T-helper 17 cell (primary cell): ENCODE measurements at regions not wholly inside any gene's neighbourhood (a gene's known extent, or its start where the extent isn't known, plus 50 kb on each side); places are given as distances from the start of the nearest gene placed in this dataset.

Experiments used
- ATAC-seq: fragments of 150-1000 bp; cut with Tn5 transposase; 2 replicates; pipeline ENCODE4 v1.10.0; 2021; ENCODE audit warnings: mild to moderate bottlenecking, moderate library complexity
- DNase-seq, 3 donors: peaks; one replicate each; pipeline versions ENCODE4 v3.0.0 to v3.0.0-alpha.2; 2020 to 2021
- H3K9me3 ChIP-seq: one replicate; pipeline ENCODE4 v1.7.0; 2013; ENCODE audit warnings: low read length, mild to moderate bottlenecking; ENCODE audit not compliant: control insufficient read depth, poor library complexity, severe bottlenecking
- H3K27ac Mint-ChIP-seq: one replicate; pipeline ENCODE4 v1.8.0; 2022; ENCODE audit warnings: mild to moderate bottlenecking, moderate library complexity, mixed read lengths
- H3K27me3 Mint-ChIP-seq: one replicate; pipeline ENCODE4 v1.8.0; 2022; ENCODE audit warnings: mixed read lengths
- H3K36me3 Mint-ChIP-seq: one replicate; pipeline ENCODE4 v1.8.0; 2022; ENCODE audit warnings: low read depth, mixed read lengths
- H3K4me1 Mint-ChIP-seq: one replicate; pipeline ENCODE4 v1.8.0; 2022; ENCODE audit warnings: mild to moderate bottlenecking, mixed read lengths
- H3K4me3 Mint-ChIP-seq: one replicate; pipeline ENCODE4 v1.8.0; 2022; ENCODE audit warnings: mild to moderate bottlenecking, moderate library complexity, mixed read lengths

DNA sequence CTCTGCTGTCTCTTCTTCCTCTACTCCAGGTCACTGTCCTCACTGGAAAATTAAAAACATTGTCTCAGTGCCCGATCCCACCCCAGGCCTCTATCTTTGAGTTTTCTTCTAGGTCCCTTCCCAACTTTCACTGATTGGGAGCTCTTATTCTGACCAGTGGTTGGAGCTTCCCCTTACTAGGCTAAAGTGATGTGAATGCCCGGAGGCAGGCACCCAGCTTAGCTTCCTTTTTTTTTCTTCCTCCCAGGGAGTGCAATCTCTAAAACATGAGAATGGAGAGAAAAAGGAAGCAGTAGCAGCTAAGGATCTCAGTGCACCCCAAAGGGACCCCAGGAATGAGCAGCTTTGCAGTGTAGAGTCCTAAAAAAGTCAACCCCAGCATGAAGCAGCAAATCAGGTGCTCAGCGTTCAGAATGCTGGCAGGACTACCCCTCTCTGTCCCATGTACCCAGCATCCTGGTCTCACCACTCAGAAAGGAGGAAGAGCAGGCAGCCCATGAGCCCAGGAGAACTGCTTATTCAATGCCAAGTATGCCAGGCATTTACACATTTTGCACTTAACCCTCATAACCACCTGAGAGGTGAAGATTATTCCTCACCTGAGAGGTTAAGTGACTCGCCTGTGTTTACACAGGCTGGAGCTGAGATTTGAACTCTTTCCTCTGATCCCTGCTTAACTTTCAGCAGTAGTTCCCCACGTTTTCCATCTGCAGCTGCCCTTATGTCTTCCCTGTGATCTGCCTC, 146.2 kb upstream of the PWP1 start:
- ATAC-seq = no peak
- H3K27ac Mint-ChIP-seq = peak overlapping the region; percentile 45

GRCh38 chr12:107541001-107541705, 144.4 kb upstream of the PWP1 start:
- DNase-seq (no peak), ATAC-seq (no peak)
- H3K4me3 Mint-ChIP-seq = no peak overlapping the region
- H3K9me3 ChIP-seq = no peaks in the 10 kb centered on the region
- H3K27me3 Mint-ChIP-seq = no peaks in the 10 kb centered on the region
- H3K36me3 Mint-ChIP-seq = peaks cover 6% of the 10 kb centered on the region
- H3K4me1 Mint-ChIP-seq = peaks cover 9% of the 10 kb centered on the region
- H3K27ac Mint-ChIP-seq = no peak overlapping the region

More for the DNA sequence above, 146.2 kb upstream of the PWP1 start:
- Mint-ChIP-seq H3K36me3 (peaks cover 3% of the 10 kb centered on the region), H3K27me3 (no peaks in the 10 kb centered on the region), H3K4me3 (no peak overlapping the region), H3K4me1 (peaks cover 8% of the 10 kb centered on the region)
- no peaks in the 10 kb centered on the region for H3K9me3 ChIP-seq
- DNase-seq = no peak

- H3K9me3 ChIP-seq = no peaks in the 10 kb centered on the region
- no peak overlapping the region for H3K27ac Mint-ChIP-seq
- H3K4me3 Mint-ChIP-seq = no peak overlapping the region
- H3K36me3 Mint-ChIP-seq = peaks cover 6% of the 10 kb centered on the region
- H3K27me3 Mint-ChIP-seq = no peaks in the 10 kb centered on the region
- ATAC-seq (no peak), DNase-seq (no peak)
- H3K4me1 Mint-ChIP-seq = peaks cover 9% of the 10 kb centered on the region
These were observed 142.2 kb upstream of the PWP1 start for GRCh38 chr12:107543416-107543815.

GRCh38 chr12:107543841-107544240, 141.8 kb upstream of the PWP1 start:
- Mint-ChIP-seq H3K36me3 (peaks cover 6% of the 10 kb centered on the region), H3K27me3 (no peaks in the 10 kb centered on the region), H3K4me1 (peaks cover 9% of the 10 kb centered on the region), H3K4me3 (no peak overlapping the region), H3K27ac (no peak overlapping the region)
- ATAC-seq = no peak
- no peaks in the 10 kb centered on the region for H3K9me3 ChIP-seq
- no peak for DNase-seq

DNA sequence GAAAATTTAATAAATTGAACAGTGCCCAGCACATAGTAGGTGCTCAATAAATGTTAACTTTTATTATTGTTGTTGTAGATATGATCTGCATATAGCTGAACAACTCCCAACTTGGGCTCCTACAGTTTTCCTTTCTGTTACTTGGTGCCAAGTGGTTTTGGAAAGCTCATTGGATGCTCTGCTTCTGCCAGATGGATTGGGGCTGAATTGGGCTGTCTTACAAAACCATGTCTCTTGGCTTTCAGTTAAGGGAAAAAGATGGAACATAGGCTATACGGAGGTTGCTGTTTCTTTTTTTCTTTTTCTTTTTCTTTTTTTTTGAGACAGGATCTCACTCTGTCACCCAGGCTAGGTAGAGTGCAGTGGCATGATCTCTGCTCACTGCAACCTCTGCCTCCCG, 140.7 kb upstream of the PWP1 start:
- ATAC-seq = no peak
- Mint-ChIP-seq H3K4me3 (no peak overlapping the region), H3K27ac (no peak overlapping the region), H3K36me3 (peaks cover 6% of the 10 kb centered on the region), H3K27me3 (no peaks in the 10 kb centered on the region), H3K4me1 (peaks cover 2% of the 10 kb centered on the region)
- no peak for DNase-seq
- H3K9me3 ChIP-seq = no peaks in the 10 kb centered on the region

GRCh38 chr12:107545737-107546353, 139.8 kb upstream of the PWP1 start:
- H3K27me3 Mint-ChIP-seq = no peaks in the 10 kb centered on the region

GRCh38 chr12:107547389-107547788, 138.2 kb upstream of the PWP1 start:
- peaks cover 2% of the 10 kb centered on the region for H3K4me1 Mint-ChIP-seq
- no peak for ATAC-seq
- no peak overlapping the region for H3K27ac Mint-ChIP-seq
- DNase-seq = no peak
- H3K9me3 ChIP-seq = no peaks in the 10 kb centered on the region
- H3K4me3 Mint-ChIP-seq = no peak overlapping the region
- peaks cover 6% of the 10 kb centered on the region for H3K36me3 Mint-ChIP-seq
- H3K27me3 Mint-ChIP-seq = no peaks in the 10 kb centered on the region

More at GRCh38 chr12:107545737-107546353, 139.8 kb upstream of the PWP1 start:
- Mint-ChIP-seq H3K4me3 (no peak overlapping the region), H3K36me3 (peaks cover 6% of the 10 kb centered on the region), H3K4me1 (peaks cover 2% of the 10 kb centered on the region), H3K27ac (no peak overlapping the region)
- ATAC-seq (no peak), DNase-seq (no peak)
- no peaks in the 10 kb centered on the region for H3K9me3 ChIP-seq

GRCh38 chr12:107549651-107550480, 135.7 kb upstream of the PWP1 start:
- Mint-ChIP-seq H3K4me1 (peaks cover 10% of the 10 kb centered on the region), H3K4me3 (no peak overlapping the region), H3K27me3 (no peaks in the 10 kb centered on the region), H3K36me3 (peaks cover 6% of the 10 kb centered on the region), H3K27ac (no peak overlapping the region)
- ATAC-seq = no peak
- H3K9me3 ChIP-seq = no peaks in the 10 kb centered on the region
- no peak for DNase-seq

DNA sequence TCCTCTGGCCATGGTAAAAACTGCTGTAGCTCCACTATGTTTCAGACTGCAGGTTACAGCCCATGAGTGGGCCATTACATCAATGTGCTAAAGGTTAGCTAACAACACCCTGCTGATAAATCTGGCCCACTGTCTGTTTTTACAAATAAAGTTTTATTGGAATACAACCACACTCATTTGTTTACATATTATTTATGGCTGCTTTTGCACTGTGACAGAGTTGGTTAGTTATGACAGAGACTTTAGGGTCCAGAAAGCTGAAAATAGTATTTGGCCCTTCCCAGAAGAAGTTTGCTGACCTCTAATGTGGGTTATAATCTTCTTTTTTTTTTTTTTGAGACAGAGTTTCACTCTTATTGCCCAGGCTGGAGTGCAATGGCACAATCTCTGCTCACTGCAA, 134.2 kb upstream of the PWP1 start:
- DNase-seq (no peak), ATAC-seq (no peak)
- H3K9me3 ChIP-seq = no peaks in the 10 kb centered on the region
- no peak overlapping the region for H3K4me3 Mint-ChIP-seq
- H3K27ac Mint-ChIP-seq = no peak overlapping the region
- H3K4me1 Mint-ChIP-seq = peaks cover 8% of the 10 kb centered on the region
- H3K36me3 Mint-ChIP-seq = peaks cover 3% of the 10 kb centered on the region
- no peaks in the 10 kb centered on the region for H3K27me3 Mint-ChIP-seq

DNA sequence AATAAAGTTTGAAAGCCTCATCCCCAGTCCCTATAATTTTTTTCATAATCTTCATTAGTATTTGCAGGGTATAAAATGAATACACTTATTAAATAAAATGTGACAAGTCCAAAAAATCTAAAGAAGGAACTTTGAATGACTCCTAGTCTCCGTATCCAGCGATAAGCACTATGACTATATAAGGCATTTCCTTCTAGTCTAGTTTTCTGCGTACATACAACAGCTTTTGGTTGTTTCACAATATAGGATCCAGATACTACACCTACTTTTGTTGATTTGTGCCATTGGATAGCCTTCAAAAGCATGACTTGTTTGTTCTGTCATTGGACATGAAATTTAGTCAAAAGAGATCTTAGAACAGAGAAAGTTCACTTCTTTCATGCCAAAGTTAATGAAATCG, 133.3 kb upstream of the PWP1 start:
- no peak overlapping the region for H3K27ac Mint-ChIP-seq
- H3K4me3 Mint-ChIP-seq = no peak overlapping the region
- ATAC-seq (no peak), DNase-seq (no peak)
- H3K27me3 Mint-ChIP-seq = no peaks in the 10 kb centered on the region
- peaks cover 3% of the 10 kb centered on the region for H3K36me3 Mint-ChIP-seq
- peaks cover 8% of the 10 kb centered on the region for H3K4me1 Mint-ChIP-seq
- H3K9me3 ChIP-seq = no peaks in the 10 kb centered on the region

GRCh38 chr12:107553211-107553765, 132.3 kb upstream of the PWP1 start:
- Mint-ChIP-seq H3K36me3 (peaks cover 3% of the 10 kb centered on the region), H3K4me1 (peaks cover 8% of the 10 kb centered on the region), H3K27me3 (no peaks in the 10 kb centered on the region), H3K27ac (no peak overlapping the region), H3K4me3 (no peak overlapping the region)
- no peaks in the 10 kb centered on the region for H3K9me3 ChIP-seq
- DNase-seq = no peak
- no peak for ATAC-seq

- DNase-seq (no peak), ATAC-seq (no peak)
- no peaks in the 10 kb centered on the region for H3K27me3 Mint-ChIP-seq
- no peaks in the 10 kb centered on the region for H3K9me3 ChIP-seq
- no peak overlapping the region for H3K27ac Mint-ChIP-seq
- H3K4me3 Mint-ChIP-seq = no peak overlapping the region
- H3K36me3 Mint-ChIP-seq = peaks cover 3% of the 10 kb centered on the region
- peaks cover 8% of the 10 kb centered on the region for H3K4me1 Mint-ChIP-seq
These were observed 130.7 kb upstream of the PWP1 start for GRCh38 chr12:107554941-107555340.

GRCh38 chr12:107557026-107557425, 128.6 kb upstream of the PWP1 start:
- no peak overlapping the region for H3K4me3 Mint-ChIP-seq

More at GRCh38 chr12:107557026-107557425, 128.6 kb upstream of the PWP1 start:
- no peak for DNase-seq
- ATAC-seq = no peak
- no peaks in the 10 kb centered on the region for H3K9me3 ChIP-seq
- no peaks in the 10 kb centered on the region for H3K27me3 Mint-ChIP-seq
- peaks cover 6% of the 10 kb centered on the region for H3K36me3 Mint-ChIP-seq
- H3K4me1 Mint-ChIP-seq = peaks cover 9% of the 10 kb centered on the region
- no peak overlapping the region for H3K27ac Mint-ChIP-seq
